ENCODE measurements at regions not wholly inside any gene's neighbourhood (a gene's known extent, or its start where the extent isn't known, plus 50 kb on each side); places are given as distances from the start of the nearest gene placed in this dataset.
A peak's percentile ranks its signal among the peaks of the same experiment; 100 is the strongest.
"Not testable (repeated sequence)": the region's sequence is repeated elsewhere in the genome, so short reads cannot be mapped to it uniquely, and the experiment has no call there.

DNA sequence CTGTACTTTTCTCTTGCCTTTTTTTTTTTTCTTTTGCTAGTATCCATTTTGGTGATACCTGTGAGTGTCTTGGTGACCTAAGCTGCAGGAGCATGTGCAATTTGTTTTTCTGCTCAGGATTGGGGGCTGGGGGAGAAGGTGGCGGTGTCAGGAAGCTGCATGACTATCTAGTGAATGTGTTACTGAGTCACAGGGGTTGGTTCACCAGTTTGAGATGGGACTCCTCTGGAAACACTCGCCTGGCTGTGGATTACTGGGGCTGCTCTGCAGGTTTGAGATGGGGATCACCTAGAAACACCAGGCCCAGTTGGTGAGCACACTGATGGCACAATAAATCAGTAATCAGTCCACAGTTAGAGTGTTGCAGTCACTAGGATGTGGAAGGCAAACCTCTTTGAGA lies 447.9 kb downstream of the SPATA31D1 start:
- FAIRE-seq (peak; percentile 40), DNase-seq (ENCODE audit: low spot score) (peak; percentile 18)

DNA sequence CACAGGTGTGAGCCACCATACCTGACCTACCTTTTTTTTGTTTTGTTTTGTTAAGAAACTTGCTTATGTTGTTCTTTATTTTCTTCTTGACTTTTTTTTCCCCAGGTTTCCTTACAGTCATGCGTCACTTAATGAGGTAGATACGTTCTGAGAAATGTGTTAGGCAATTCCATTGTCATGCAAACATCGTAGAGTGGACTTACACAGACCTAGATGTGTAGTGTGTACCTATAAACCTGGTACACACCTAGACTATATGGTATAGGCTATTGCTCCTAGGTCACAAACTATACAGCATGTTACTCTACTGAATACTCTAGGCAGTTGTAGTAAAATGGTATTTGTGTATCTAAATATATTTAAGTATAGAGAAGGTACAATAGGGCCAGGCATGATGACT lies 448.6 kb downstream of the SPATA31D1 start:
- not testable (repeated sequence) for DNase-seq (ENCODE audit: low spot score)
- peak; percentile 48 for FAIRE-seq

- DNase-seq (ENCODE audit: low spot score), result no peak
- no peak for FAIRE-seq
These were observed 450.0 kb downstream of the SPATA31D1 start for GRCh38 chr9:82438581-82438980.

DNA sequence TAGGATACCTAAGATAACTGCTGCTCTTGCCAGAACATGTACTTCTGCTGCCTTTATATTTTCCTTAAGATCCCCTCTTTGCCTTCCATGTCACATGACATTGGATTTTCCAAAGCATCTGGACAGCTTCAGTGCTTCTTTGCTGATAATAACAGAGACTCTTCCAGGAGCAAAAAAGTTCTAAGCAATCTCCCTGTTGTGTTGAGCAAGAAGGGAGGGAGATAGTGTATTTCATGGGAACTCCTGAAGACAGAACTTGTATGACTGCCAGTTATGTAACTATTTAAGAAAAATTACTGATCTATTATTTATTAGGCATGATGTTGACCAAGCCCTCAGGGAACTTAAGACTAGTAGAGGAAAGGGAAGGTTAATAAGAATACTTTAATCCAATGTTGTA lies 454.7 kb downstream of the SPATA31D1 start:
- FAIRE-seq (no peak), DNase-seq (ENCODE audit: low spot score) (no peak)

DNA sequence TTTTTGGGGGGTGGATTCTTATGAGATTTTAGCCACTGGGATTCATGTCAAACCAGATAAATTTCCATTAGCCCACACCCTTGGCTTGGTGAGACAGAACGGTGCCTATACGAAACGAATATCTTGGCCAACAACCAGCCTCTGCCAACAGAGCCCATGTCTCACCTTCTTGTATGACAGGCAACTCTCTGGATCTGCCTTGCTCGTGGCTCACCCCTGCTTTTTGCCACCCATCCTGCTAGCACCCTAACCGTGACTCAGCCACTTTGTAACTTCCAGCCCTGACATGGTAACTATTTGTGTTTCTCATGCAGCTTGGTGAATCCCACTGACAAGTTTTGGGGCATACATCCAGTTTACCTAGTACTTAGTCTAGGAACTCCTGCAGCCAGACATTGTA lies 457.0 kb downstream of the SPATA31D1 start:
- DNase-seq (ENCODE audit: low spot score) (no peak), FAIRE-seq (no peak)

DNA sequence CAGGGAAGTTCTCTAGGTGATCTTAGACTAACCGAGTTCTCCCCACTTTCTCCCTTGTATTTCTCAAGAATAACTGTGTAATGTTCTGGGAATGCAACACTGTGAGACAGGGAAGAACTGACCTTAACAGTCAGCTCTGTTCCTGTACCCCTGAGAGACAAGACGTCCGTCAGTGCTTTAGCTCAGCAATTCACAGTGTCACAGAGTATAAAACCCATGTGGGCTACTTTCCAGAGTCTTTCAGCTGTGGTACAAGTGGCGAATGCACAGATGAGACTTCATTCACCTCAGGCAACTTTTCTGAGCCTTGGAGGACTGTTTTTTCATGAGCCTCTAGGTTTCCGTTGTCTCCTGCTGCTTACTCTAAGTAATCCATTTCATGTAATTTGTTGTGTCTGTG lies 458.8 kb downstream of the SPATA31D1 start:
- no peak for FAIRE-seq
- DNase-seq (ENCODE audit: low spot score), result no peak

GRCh38 chr9:82449986-82450385 lies 461.4 kb downstream of the SPATA31D1 start:
- no peak for DNase-seq (ENCODE audit: low spot score)
- no peak for FAIRE-seq

GRCh38 chr9:82454509-82455190 lies 466.1 kb downstream of the SPATA31D1 start:
- FAIRE-seq, result no peak
- no peak for DNase-seq (ENCODE audit: low spot score)

DNA sequence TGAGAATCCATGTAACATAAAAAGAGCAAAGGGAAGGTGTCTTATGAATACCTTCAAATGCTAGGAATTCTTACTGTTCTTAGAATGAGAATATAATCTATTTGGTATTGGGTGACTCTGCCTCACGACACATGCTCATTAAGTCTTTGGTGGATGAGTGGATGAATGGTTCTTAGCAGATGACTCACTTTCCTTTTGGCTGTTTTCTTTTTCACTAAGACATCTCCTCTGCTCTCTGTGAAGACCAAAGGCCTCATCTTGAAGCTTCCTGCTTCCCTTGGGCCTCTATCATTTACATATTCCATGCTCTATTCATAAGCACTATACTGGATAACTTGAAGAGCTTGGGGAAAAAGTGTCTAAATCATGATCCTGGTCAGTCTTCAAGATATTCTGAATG lies 468.1 kb downstream of the SPATA31D1 start:
- FAIRE-seq (no peak), DNase-seq (ENCODE audit: low spot score) (no peak)

- DNase-seq (ENCODE audit: low spot score) (no peak), FAIRE-seq (no peak)
These were observed 468.7 kb downstream of the SPATA31D1 start for GRCh38 chr9:82457298-82457697.

DNA sequence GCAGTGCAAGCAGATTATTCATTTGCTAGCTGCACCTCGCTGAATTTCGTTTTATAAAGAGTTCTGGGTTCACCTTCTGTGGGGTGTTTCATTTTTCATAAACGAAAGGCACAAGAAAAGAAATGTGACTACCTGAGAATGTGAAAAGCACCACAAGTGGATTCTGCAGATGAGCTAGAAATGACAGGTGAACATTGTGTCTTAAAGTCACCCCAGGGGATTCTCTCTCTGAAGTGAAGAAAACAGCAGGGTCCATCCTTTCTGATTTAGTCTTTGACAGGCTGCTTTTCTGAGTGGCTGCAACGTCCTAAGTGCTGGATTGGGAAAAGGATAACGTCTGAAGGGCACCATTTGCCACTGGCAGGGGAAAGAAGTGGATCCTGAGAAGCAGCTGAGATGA lies 469.3 kb downstream of the SPATA31D1 start:
- no peak for FAIRE-seq
- no peak for DNase-seq (ENCODE audit: low spot score)

DNA sequence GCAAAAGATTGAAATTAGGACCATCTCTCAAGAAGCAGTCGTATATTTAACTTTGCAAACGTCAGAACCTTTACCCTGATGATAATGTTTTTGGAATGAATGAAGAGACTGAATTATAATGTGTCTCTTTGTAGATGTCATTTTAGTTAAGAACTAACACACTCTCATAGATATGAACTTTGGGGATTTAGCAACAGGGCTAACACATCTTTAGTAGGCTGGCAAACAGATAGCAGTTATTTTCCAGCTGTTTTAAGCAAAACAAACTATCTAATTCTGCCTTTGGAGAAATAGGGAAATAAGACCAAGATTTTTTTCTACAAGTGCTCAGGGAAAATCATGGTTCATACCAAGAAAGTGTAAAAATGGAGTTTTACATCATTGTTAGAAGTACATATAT lies 469.7 kb downstream of the SPATA31D1 start:
- no peak for FAIRE-seq

GRCh38 chr9:82466616-82467260 lies 478.2 kb downstream of the SPATA31D1 start:
- FAIRE-seq (no peak), DNase-seq (ENCODE audit: low spot score) (no peak)

More for the DNA sequence above, 469.7 kb downstream of the SPATA31D1 start:
- DNase-seq (ENCODE audit: low spot score), result no peak

DNA sequence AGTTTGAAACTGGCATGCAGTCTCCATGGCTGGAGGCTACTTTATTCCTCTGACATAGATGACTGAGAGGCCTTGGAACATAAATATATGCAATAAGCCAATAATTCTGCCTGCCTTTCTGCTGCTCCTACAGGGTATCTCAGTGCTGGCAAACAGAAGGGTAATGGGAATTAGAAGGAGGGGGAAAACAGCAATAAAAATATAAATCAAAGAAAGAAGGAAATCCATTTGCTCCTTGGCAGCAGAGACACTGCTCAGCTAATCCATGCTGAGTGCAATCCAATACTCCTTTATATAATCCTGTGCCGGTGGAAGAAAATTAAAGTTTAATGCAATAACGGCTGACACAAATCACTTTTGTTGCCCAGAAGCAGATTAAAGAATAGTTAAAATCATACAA lies 478.9 kb downstream of the SPATA31D1 start:
- FAIRE-seq, result no peak

GRCh38 chr9:82474235-82474634 lies 485.7 kb downstream of the SPATA31D1 start:
- FAIRE-seq, result no peak
- no peak for DNase-seq (ENCODE audit: low spot score)

More for the DNA sequence above, 478.9 kb downstream of the SPATA31D1 start:
- DNase-seq (ENCODE audit: low spot score), result no peak

DNA sequence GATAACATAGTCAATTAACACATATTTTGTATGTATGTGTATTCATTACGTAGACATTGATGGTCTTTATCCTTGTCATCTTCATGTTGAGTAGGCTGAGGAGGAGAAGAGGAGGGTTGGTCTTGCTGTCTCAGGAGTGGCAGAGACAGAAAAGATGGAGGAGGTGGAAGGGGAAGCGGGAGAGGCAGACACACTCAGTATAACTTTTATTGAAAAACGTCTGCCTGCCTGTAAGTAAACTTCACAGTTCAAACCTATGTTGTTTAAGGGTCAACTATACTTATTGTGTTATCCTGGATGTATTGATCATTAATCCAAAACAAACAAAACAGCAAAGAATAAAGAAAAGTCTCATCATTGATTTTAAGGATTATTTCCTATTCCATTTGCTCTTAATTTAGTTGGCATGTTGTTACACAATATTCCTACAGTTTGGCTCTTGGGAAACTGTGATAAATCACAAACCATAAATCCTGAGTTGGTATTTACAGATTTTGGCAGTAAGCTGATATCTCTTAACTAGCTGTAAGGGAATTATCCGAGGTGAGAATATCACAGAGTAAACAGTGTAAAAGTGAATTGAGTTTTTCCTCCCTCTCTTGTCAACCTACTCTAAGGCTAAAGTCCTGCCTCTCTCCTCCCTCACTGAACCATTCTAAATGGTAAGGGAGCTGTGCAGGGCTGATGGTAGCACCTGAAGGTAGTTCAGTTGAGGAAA lies 487.2 kb downstream of the SPATA31D1 start:
- no peak for FAIRE-seq
- no peak for DNase-seq (ENCODE audit: low spot score)

DNA sequence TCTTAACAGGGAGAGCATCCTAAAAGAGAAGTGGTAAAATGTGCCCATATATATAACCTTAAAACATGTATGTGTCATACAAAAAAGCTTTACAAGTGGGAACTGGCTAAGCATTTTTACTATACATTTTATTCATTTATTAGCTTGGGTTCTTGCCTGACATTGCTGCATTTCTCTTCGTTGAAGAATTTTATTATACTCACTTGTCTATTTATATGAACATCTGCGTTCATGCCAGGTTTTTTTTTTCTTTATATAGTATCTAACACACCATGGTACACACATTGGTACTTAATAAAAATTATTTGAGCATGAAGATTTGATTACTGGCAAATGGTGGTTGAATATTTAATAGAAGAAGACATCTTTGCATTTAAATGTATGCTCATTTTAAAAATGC lies 492.3 kb downstream of the SPATA31D1 start:
- DNase-seq (ENCODE audit: low spot score) (no peak), FAIRE-seq (no peak)

DNA sequence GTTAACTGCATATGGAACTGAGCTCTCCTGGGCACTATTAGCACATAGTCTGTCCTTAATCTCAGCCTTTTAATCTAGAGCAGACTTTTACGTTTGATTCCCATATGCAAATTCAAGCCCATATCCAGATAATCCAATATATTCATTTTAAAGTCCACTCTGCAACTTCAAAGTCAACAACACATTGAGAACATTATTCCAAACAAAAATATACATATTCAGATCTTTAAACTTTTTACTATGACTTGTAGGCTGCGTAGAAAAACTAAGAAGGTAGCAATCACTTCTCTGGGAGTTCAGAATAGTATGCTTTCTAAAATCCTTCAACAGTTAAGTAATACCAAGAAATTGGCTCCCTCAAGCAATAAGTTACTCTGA lies 499.4 kb downstream of the SPATA31D1 start:
- DNase-seq (ENCODE audit: low spot score), result no peak

GRCh38 chr9:82488313-82489200 lies 500.0 kb downstream of the SPATA31D1 start:
- FAIRE-seq (no peak), DNase-seq (ENCODE audit: low spot score) (peak; percentile 54)

More for the DNA sequence above, 499.4 kb downstream of the SPATA31D1 start:
- no peak for FAIRE-seq

- DNase-seq (ENCODE audit: low spot score), result peak; percentile 12
- no peak for FAIRE-seq
These were observed 500.7 kb downstream of the SPATA31D1 start for GRCh38 chr9:82489201-82489821.

- DNase-seq (ENCODE audit: low spot score), result peak; percentile 53
- peak; percentile 56 for FAIRE-seq
These were observed 501.5 kb downstream of the SPATA31D1 start for GRCh38 chr9:82490019-82490499.

All from urothelium cell line (cell line).